ENCODE measurements at regions not wholly inside any gene's neighbourhood (a gene's known extent, or its start where the extent isn't known, plus 50 kb on each side); places are given as distances from the start of the nearest gene placed in this dataset.

DNA sequence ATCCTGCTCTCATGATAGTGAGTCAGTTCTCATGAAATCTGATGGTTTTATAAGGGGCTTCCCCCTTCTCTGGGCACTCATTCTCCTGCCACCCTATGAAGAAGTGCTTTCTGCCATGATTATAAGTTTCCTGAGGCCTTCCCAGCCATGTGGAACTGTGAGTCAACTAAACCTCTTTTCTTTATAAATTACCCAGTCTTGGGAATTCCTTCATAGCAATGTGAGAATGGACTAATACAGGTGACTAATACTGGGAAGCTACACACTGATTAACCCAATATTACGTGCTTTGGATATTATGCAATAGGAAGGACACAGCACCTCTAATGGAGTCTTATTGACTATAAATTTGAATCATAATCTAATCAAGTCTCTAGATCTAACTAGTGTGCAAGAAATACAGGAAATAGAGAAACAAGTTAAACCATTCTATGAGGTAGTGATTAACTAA is 107.2 kb upstream of the ETAA1 start:
- Histone ChIP-seq H3K36me3 (ENCODE audit: control insufficient read depth in 2 of 2, extremely low read depth in 1 of 2, insufficient read depth in 2 of 2, low read length in 2 of 2) (no peaks in the 10 kb centered on the region), H3K27ac (ENCODE audit: insufficient read depth, low read depth, low read length) (peak overlapping the region; percentile 11), H3K27me3 (ENCODE audit: control insufficient read depth in 2 of 2, insufficient read depth in 2 of 2, low read length in 2 of 2) (no peaks in the 10 kb centered on the region), H3K79me2 (ENCODE audit: control insufficient read depth, insufficient read depth, low read length) (no peaks in the 10 kb centered on the region), H2AFZ (ENCODE audit: low read depth, low read length) (no peak overlapping the region), H4K20me1 (replicated peaks; ENCODE audit: control insufficient read depth, extremely low read depth, insufficient read depth, low read length) (no peaks in the 10 kb centered on the region), H3K9ac (replicated peaks; ENCODE audit: extremely low read depth, insufficient read depth, low read length) (no peak overlapping the region), H3K4me3 (replicated peaks in 1 of 3; ENCODE audit: insufficient read depth in 1 of 3, low read depth in 1 of 3, low read length in 3 of 3) (no peak overlapping the region), H3K4me2 (ENCODE audit: insufficient read depth, low read length) (no peak overlapping the region), H3K4me1 (ENCODE audit: control insufficient read depth, extremely low read depth, insufficient read depth, low read length) (peaks cover 9% of the 10 kb centered on the region), H3K9me1 (replicated peaks; ENCODE audit: control insufficient read depth, extremely low read depth, insufficient read depth, low read length) (no peaks in the 10 kb centered on the region), H3K9me3 (replicated peaks; ENCODE audit: control insufficient read depth, insufficient read depth, low read length) (no peaks in the 10 kb centered on the region)
- intact Hi-C loops (cut with micrococcal nuclease): loop anchor here (5.0 kb wide), 1 partner anchor 107 kb away; the partner anchor contains the start of gene ETAA1
- BruUV-seq (replicated peaks): TSS peak; percentile 75
- POLR2A ChIA-PET: no interaction called here
- TF ChIP-seq POLR2AphosphoS5 (IDR thresholded peaks at IDR 0.05; ENCODE audit: insufficient read depth, low read depth, low read length) (no peak), JUN (IDR thresholded peaks at IDR 0.05; ENCODE audit: borderline replicate concordance, insufficient read depth, insufficient read length, low read depth) (no peak), EZH2 (IDR thresholded peaks at IDR 0.05; ENCODE audit: borderline replicate concordance, low read depth, low read length, severe bottlenecking) (no peak), MYC (IDR thresholded peaks at IDR 0.05; ENCODE audit: low read depth, low read length) (no peak), GATA2 (IDR thresholded peaks at IDR 0.05; ENCODE audit: insufficient read depth, insufficient read length, low read depth, low read length) (no peak), FOS (IDR thresholded peaks at IDR 0.05; ENCODE audit: borderline replicate concordance, insufficient read depth, low read length) (no peak)
- TF ChIP-seq, protein P1, sequence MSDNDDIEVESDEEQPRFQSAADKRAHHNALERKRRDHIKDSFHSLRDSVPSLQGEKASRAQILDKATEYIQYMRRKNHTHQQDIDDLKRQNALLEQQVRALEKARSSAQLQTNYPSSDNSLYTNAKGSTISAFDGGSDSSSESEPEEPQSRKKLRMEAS (IDR thresholded peaks at IDR 0.05; ENCODE audit: insufficient read depth, insufficient read length): no peak
- CTCF ChIA-PET: no interaction called here
- FAIRE-seq (no peak), DNase-seq (ENCODE audit: low read depth, low spot score) (peak; percentile 62)
- dilution Hi-C loops (cut with MboI; ENCODE audit: extremely low pct_ligation_motif_present, low sequenced_read_pairs): no loop called here

Data from endothelial cell of umbilical vein (primary cell).